K562 (cell line): ENCODE measurements at regions not wholly inside any gene's neighbourhood (a gene's known extent, or its start where the extent isn't known, plus 50 kb on each side); places are given as distances from the start of the nearest gene placed in this dataset.

Source experiments
- MCM5 ChIP-seq: fragments of 450-650 bp; IDR thresholded peaks from 2 replicates; pipeline ENCODE4 v1.6.1; 2016; ENCODE audit warnings: low read depth
- MECOM ChIP-seq: fragments of 250-450 bp; sonication (Bioruptor Pico); IDR thresholded peaks from 2 replicates; pipeline ENCODE4 v1.8.0; 2022; ENCODE audit warnings: inconsistent platforms
- TF ChIP-seq, protein P1 (sequence below): fragments of 450-650 bp; IDR thresholded peaks from 2 replicates; pipeline ENCODE4 v1.6.1; 2016; ENCODE audit warnings: low read depth, mild to moderate bottlenecking, moderate library complexity
- TF ChIP-seq, protein P2 (sequence below): sonication (generic); formaldehyde crosslinking; IDR thresholded peaks from 2 replicates; pipeline ENCODE4 v1.8.1; 2023; ENCODE audit warnings: mild to moderate bottlenecking, missing genetic modification reagents
- TF ChIP-seq, protein P3 (sequence below), 2 experiments: fragments of 450-650 bp in 1 of 2; sonication (generic) in 1 of 2; formaldehyde crosslinking in 1 of 2; IDR thresholded peaks; 2 replicates each; pipeline versions ENCODE4 v1.7.1 to v1.9.0; 2016 to 2022; ENCODE audit warnings: inconsistent platforms in 1 of 2, mild to moderate bottlenecking in 1 of 2, missing genetic modification reagents in 1 of 2
- TF ChIP-seq, protein P4 (sequence below): fragments of 250-450 bp; sonication (Bioruptor Pico); IDR thresholded peaks from 2 replicates; pipeline ENCODE4 v1.8.0; 2021; ENCODE audit warnings: mild to moderate bottlenecking, moderate library complexity

- TF ChIP-seq, protein P1, sequence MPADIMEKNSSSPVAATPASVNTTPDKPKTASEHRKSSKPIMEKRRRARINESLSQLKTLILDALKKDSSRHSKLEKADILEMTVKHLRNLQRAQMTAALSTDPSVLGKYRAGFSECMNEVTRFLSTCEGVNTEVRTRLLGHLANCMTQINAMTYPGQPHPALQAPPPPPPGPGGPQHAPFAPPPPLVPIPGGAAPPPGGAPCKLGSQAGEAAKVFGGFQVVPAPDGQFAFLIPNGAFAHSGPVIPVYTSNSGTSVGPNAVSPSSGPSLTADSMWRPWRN, result no peak
- TF ChIP-seq MCM5, result no peak
- TF ChIP-seq, protein P2, sequence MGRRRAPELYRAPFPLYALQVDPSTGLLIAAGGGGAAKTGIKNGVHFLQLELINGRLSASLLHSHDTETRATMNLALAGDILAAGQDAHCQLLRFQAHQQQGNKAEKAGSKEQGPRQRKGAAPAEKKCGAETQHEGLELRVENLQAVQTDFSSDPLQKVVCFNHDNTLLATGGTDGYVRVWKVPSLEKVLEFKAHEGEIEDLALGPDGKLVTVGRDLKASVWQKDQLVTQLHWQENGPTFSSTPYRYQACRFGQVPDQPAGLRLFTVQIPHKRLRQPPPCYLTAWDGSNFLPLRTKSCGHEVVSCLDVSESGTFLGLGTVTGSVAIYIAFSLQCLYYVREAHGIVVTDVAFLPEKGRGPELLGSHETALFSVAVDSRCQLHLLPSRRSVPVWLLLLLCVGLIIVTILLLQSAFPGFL (CRISPR knock-in tag), result no peak
- TF ChIP-seq, protein P3, sequence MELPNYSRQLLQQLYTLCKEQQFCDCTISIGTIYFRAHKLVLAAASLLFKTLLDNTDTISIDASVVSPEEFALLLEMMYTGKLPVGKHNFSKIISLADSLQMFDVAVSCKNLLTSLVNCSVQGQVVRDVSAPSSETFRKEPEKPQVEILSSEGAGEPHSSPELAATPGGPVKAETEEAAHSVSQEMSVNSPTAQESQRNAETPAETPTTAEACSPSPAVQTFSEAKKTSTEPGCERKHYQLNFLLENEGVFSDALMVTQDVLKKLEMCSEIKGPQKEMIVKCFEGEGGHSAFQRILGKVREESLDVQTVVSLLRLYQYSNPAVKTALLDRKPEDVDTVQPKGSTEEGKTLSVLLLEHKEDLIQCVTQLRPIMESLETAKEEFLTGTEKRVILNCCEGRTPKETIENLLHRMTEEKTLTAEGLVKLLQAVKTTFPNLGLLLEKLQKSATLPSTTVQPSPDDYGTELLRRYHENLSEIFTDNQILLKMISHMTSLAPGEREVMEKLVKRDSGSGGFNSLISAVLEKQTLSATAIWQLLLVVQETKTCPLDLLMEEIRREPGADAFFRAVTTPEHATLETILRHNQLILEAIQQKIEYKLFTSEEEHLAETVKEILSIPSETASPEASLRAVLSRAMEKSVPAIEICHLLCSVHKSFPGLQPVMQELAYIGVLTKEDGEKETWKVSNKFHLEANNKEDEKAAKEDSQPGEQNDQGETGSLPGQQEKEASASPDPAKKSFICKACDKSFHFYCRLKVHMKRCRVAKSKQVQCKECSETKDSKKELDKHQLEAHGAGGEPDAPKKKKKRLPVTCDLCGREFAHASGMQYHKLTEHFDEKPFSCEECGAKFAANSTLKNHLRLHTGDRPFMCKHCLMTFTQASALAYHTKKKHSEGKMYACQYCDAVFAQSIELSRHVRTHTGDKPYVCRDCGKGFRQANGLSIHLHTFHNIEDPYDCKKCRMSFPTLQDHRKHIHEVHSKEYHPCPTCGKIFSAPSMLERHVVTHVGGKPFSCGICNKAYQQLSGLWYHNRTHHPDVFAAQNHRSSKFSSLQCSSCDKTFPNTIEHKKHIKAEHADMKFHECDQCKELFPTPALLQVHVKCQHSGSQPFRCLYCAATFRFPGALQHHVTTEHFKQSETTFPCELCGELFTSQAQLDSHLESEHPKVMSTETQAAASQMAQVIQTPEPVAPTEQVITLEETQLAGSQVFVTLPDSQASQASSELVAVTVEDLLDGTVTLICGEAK (IDR thresholded peaks at IDR 0.05), result no peak
- TF ChIP-seq, protein P3 (CRISPR knock-in tag; IDR thresholded peaks at IDR 0.05), result no peak
- TF ChIP-seq MECOM (CRISPR knock-in tag), result no peak
- TF ChIP-seq, protein P4, sequence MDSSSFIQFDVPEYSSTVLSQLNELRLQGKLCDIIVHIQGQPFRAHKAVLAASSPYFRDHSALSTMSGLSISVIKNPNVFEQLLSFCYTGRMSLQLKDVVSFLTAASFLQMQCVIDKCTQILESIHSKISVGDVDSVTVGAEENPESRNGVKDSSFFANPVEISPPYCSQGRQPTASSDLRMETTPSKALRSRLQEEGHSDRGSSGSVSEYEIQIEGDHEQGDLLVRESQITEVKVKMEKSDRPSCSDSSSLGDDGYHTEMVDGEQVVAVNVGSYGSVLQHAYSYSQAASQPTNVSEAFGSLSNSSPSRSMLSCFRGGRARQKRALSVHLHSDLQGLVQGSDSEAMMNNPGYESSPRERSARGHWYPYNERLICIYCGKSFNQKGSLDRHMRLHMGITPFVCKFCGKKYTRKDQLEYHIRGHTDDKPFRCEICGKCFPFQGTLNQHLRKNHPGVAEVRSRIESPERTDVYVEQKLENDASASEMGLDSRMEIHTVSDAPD (CRISPR knock-in tag), result no peak
These were observed 619.7 kb downstream of the EPM2A start (continued) for GRCh38 chr6:145115638-145116037.
